ENCODE measurements at regions not wholly inside any gene's neighbourhood (a gene's known extent, or its start where the extent isn't known, plus 50 kb on each side); places are given as distances from the start of the nearest gene placed in this dataset.

GRCh38 chr2:120786038-120786960 lies 50.6 kb downstream of the GLI2 start:
- TF ChIP-seq, protein P1, sequence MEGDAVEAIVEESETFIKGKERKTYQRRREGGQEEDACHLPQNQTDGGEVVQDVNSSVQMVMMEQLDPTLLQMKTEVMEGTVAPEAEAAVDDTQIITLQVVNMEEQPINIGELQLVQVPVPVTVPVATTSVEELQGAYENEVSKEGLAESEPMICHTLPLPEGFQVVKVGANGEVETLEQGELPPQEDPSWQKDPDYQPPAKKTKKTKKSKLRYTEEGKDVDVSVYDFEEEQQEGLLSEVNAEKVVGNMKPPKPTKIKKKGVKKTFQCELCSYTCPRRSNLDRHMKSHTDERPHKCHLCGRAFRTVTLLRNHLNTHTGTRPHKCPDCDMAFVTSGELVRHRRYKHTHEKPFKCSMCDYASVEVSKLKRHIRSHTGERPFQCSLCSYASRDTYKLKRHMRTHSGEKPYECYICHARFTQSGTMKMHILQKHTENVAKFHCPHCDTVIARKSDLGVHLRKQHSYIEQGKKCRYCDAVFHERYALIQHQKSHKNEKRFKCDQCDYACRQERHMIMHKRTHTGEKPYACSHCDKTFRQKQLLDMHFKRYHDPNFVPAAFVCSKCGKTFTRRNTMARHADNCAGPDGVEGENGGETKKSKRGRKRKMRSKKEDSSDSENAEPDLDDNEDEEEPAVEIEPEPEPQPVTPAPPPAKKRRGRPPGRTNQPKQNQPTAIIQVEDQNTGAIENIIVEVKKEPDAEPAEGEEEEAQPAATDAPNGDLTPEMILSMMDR (conservative IDR thresholded peaks at IDR 0.05; ENCODE audit: low read length), result no peak
- no peak for TF ChIP-seq EZH2phosphoT487 (IDR thresholded peaks at IDR 0.05; ENCODE audit: borderline replicate concordance)
